HCT116 (cell line): ENCODE measurements at regions not wholly inside any gene's neighbourhood (a gene's known extent, or its start where the extent isn't known, plus 50 kb on each side); places are given as distances from the start of the nearest gene placed in this dataset.

Experiments used
- ATAC-seq: fragments of 200-7000 bp; cut with Tn5 transposase; 2 replicates; pipeline ENCODE4 v1.9.1; 2020; ENCODE audit warnings: mild to moderate bottlenecking, moderate library complexity
- BruUV-seq: library from RNA; stranded (reverse); fragments of 400-500 nt; replicated peaks from 2 replicates; lab custom pipeline; 2021; lab: Mats Ljungman, UMichigan
- CTCF ChIA-PET: fragments of 300-600 bp; sonication (Branson Sonifier 250); formaldehyde crosslinking; loops from one replicate; lab custom pipeline; 2021; ENCODE audit warnings: antibody characterized with exemption; lab: Charles Lee
- POLR2A ChIA-PET: fragments of 300-600, 350-600 bp; sonication (Branson Sonifier 250); formaldehyde crosslinking; loops from one replicate; lab custom pipeline; 2021; ENCODE audit warnings: antibody characterized with exemption; lab: Charles Lee
- RAD21 ChIA-PET, 2 experiments: fragments of 300-600 bp; sonication (Branson Sonifier 250); formaldehyde crosslinking; loops; one replicate each; lab custom pipeline; 2023; ENCODE audit warnings: low total read pairs in 2 of 2; ENCODE audit not compliant: uncharacterized antibody in 2 of 2, unreplicated experiment in 2 of 2, low non-redundant PET in 1 of 2; lab: Charles Lee
- DNase-seq: peaks from one replicate; pipeline ENCODE4 v3.0.0-alpha.2; 2010; ENCODE audit warnings: low read depth, low spot score
- H2AFZ ChIP-seq: fragments of 200-600 bp; shearing (Covaris generic), sonication (generic); 2 replicates; pipeline ENCODE4 v1.6.1; 2017; ENCODE audit warnings: low read depth, mixed run types, mixed read lengths, antibody characterized with exemption, low read length; ENCODE audit not compliant: poor library complexity, severe bottlenecking
- H3K27ac ChIP-seq: 2 replicates; pipeline ENCODE4 v1.5.1; 2012; ENCODE audit warnings: low read depth, low read length
- H3K27me3 ChIP-seq: fragments of 200-600 bp; sonication (generic); 2 replicates; pipeline ENCODE4 v1.6.1; 2016; ENCODE audit warnings: mixed run types, low read length, mixed read lengths; ENCODE audit not compliant: insufficient read depth
- H3K36me3 ChIP-seq, 2 experiments: fragments of 200-500 bp in 1 of 2; fragments of 200-600 bp in 1 of 2; sonication (Bioruptor generic) in 1 of 2; sonication (generic) in 1 of 2; 2 replicates each; pipeline versions ENCODE4 v1.5.1 to v1.6.1; 2014 to 2016; ENCODE audit warnings: low read length in 2 of 2, inconsistent platforms in 1 of 2, mixed read lengths in 1 of 2, mixed run types in 1 of 2; ENCODE audit not compliant: insufficient read depth in 2 of 2, control insufficient read depth in 1 of 2
- H3K4me1 ChIP-seq, 2 experiments: fragments of 200-600 bp in 1 of 2; sonication (generic) in 1 of 2; 2 replicates each; pipeline versions ENCODE4 v1.5.1 to v1.6.1; 2012 to 2017; ENCODE audit warnings: low read length in 2 of 2, inconsistent platforms in 1 of 2, mild to moderate bottlenecking in 1 of 2, mixed read lengths in 1 of 2, mixed run types in 1 of 2, moderate library complexity in 1 of 2; ENCODE audit not compliant: insufficient read depth in 2 of 2, control insufficient read depth in 1 of 2
- H3K4me2 ChIP-seq: fragments of 200-600 bp; sonication (generic); 2 replicates; pipeline ENCODE4 v1.6.1; 2017; ENCODE audit warnings: mixed run types, low read length, mixed read lengths
- H3K4me3 ChIP-seq, 2 experiments: fragments of 200-600 bp in 1 of 2; sonication (generic) in 1 of 2; replicated peaks in 1 of 2; 2 replicates each; pipeline ENCODE4 v1.5.1; 2011 to 2016; ENCODE audit warnings: low read length in 2 of 2, control low read depth in 1 of 2, low read depth in 1 of 2, mild to moderate bottlenecking in 1 of 2, mixed read lengths in 1 of 2, mixed run types in 1 of 2
- H3K79me2 ChIP-seq: fragments of 200-600 bp; sonication (generic); 2 replicates; pipeline ENCODE4 v1.6.1; 2017; ENCODE audit warnings: mild to moderate bottlenecking, mixed run types, low read length, moderate library complexity, mixed read lengths; ENCODE audit not compliant: insufficient read depth
- H3K9ac ChIP-seq: fragments of 200-600 bp; sonication (generic); 2 replicates; pipeline ENCODE4 v1.6.1; 2016; ENCODE audit warnings: low read length, mixed read lengths
- H3K9me2 ChIP-seq: fragments of 200-600 bp; sonication (generic), shearing (Covaris generic); 2 replicates; pipeline ENCODE4 v1.6.1; 2017; ENCODE audit warnings: mixed run types, mild to moderate bottlenecking, moderate library complexity; ENCODE audit not compliant: insufficient read depth
- H3K9me3 ChIP-seq, 2 experiments: fragments of 200-500 bp in 1 of 2; fragments of 200-600 bp in 1 of 2; sonication (Bioruptor generic) in 1 of 2; sonication (generic) in 1 of 2; 2 replicates each; pipeline ENCODE4 v1.6.1; 2014 to 2017; ENCODE audit warnings: low read length in 2 of 2, mixed read lengths in 2 of 2, inconsistent platforms in 1 of 2, low read depth in 1 of 2, mild to moderate bottlenecking in 1 of 2, mixed run types in 1 of 2, moderate library complexity in 1 of 2; ENCODE audit not compliant: control insufficient read depth in 1 of 2, insufficient read depth in 1 of 2
- H4K20me1 ChIP-seq: fragments of 200-600 bp; sonication (generic), shearing (Covaris generic); 2 replicates; pipeline ENCODE4 v1.6.1; 2017; ENCODE audit warnings: mixed run types, mild to moderate bottlenecking, moderate library complexity; ENCODE audit not compliant: insufficient read depth
- CBX3 ChIP-seq: IDR thresholded peaks from 2 replicates; pipeline ENCODE4 v1.6.1; 2012; ENCODE audit warnings: low read depth
- CEBPB ChIP-seq: IDR thresholded peaks from 2 replicates; pipeline ENCODE4 v1.6.1; 2012; ENCODE audit warnings: low read depth
- EZH2 ChIP-seq: fragments of 200-600 bp; sonication (generic); IDR thresholded peaks from 2 replicates; pipeline ENCODE4 v1.6.1; 2017; ENCODE audit warnings: antibody characterized with exemption, mixed run types
- EZH2phosphoT487 ChIP-seq: fragments of 200-600 bp; IDR thresholded peaks from 2 replicates; pipeline ENCODE4 v1.6.1; 2018; ENCODE audit warnings: antibody characterized with exemption, borderline replicate concordance
- FOSL1 ChIP-seq: IDR thresholded peaks from 2 replicates; pipeline ENCODE4 v1.6.1; 2012; ENCODE audit warnings: low read depth
- JUND ChIP-seq: IDR thresholded peaks from 2 replicates; pipeline ENCODE4 v1.6.1; 2012
- MAX ChIP-seq: IDR thresholded peaks from 2 replicates; pipeline ENCODE4 v1.6.1; 2012
- POLR2A ChIP-seq: IDR thresholded peaks from 2 replicates; pipeline ENCODE4 v1.7.0; 2011; ENCODE audit warnings: borderline replicate concordance; ENCODE audit not compliant: insufficient read depth, insufficient read length; ENCODE audit errors: extremely low read depth
- POLR2AphosphoS5 ChIP-seq: IDR thresholded peaks from 2 replicates; pipeline ENCODE4 v1.6.1; 2011; ENCODE audit warnings: mild to moderate bottlenecking, low read depth, low read length, moderate library complexity
- RAD21 ChIP-seq: IDR thresholded peaks from 2 replicates; pipeline ENCODE4 v1.6.1; 2012; ENCODE audit warnings: low read depth, mild to moderate bottlenecking
- SIN3A ChIP-seq: IDR thresholded peaks from 2 replicates; pipeline ENCODE4 v1.6.1; 2012; ENCODE audit warnings: low read depth
- SP1 ChIP-seq: IDR thresholded peaks from 2 replicates; pipeline ENCODE4 v1.6.1; 2012; ENCODE audit warnings: low read depth
- SRF ChIP-seq: IDR thresholded peaks from 2 replicates; pipeline ENCODE4 v1.6.1; 2012; ENCODE audit warnings: low read depth
- TCF7L2 ChIP-seq: IDR thresholded peaks from 2 replicates; pipeline ENCODE4 v1.7.0; 2011; ENCODE audit warnings: borderline replicate concordance, inconsistent platforms; ENCODE audit not compliant: insufficient read depth, insufficient read length; ENCODE audit errors: extremely low read depth
- YY1 ChIP-seq: IDR thresholded peaks from 2 replicates; pipeline ENCODE4 v1.6.1; 2011; ENCODE audit warnings: low read length, low read depth, moderate library complexity, mild to moderate bottlenecking; ENCODE audit not compliant: insufficient replicate concordance; ENCODE audit errors: extremely low read depth
- ZFX ChIP-seq: fragments of 450-650 bp; IDR thresholded peaks from 2 replicates; pipeline ENCODE4 v1.6.1; 2017
- ZNF274 ChIP-seq: fragments of 200-500 bp; sonication (Bioruptor generic); IDR thresholded peaks from 2 replicates; pipeline ENCODE4 v1.6.1; 2014; ENCODE audit warnings: mild to moderate bottlenecking, low read depth, low read length, inconsistent platforms
- intact Hi-C: fragments of 100-400 bp; cut with micrococcal nuclease; formaldehyde crosslinking; loops from 2 replicates; pipeline ENCODE4 v1.10.0; 2022
- TF ChIP-seq, protein P1 (sequence below): IDR thresholded peaks from 2 replicates; pipeline ENCODE4 v1.6.1; 2011; ENCODE audit warnings: mild to moderate bottlenecking, low read length, moderate library complexity; ENCODE audit not compliant: insufficient replicate concordance; ENCODE audit errors: extremely low read depth
- TF ChIP-seq, protein P2 (sequence below), 3 experiments: fragments of 200-600 bp in 1 of 3; sonication (generic) in 1 of 3; IDR thresholded peaks in 2 of 3; conservative IDR thresholded peaks in 1 of 3; 2 replicates each; pipeline ENCODE4 v1.5.1; 2012 to 2017; ENCODE audit warnings: low read depth in 2 of 3, low read length in 2 of 3, antibody characterized with exemption in 1 of 3, borderline replicate concordance in 1 of 3, control low read depth in 1 of 3, mild to moderate bottlenecking in 1 of 3, mixed read lengths in 1 of 3, mixed run types in 1 of 3, moderate library complexity in 1 of 3; ENCODE audit not compliant: insufficient read depth in 1 of 3
- TF ChIP-seq, protein P3 (sequence below): IDR thresholded peaks from 2 replicates; pipeline ENCODE4 v1.6.1; 2012

DNA sequence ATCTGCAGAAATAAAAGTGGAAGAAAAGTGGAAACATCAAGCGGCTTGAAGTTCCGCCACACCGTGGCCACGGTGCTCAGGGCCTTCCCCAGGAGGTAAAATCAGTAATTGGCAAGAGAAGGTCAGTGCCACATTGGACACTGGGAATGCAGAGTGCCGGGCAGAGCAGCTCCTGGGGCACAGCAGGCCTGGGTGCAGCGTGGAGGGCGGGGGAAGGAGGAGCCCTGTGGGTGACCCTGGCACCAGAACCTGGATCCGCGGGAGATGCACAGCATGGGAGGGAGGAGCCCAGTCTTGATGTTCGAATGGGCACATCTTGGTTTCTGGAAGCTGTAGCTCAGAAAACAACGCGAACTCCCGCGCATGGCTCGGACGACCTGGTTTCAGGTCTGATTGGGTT is 630.2 kb downstream of the GALR1 start (continued):
- no peak for TF ChIP-seq CBX3
- no peak for TF ChIP-seq TCF7L2
- no peak for TF ChIP-seq POLR2AphosphoS5

DNA sequence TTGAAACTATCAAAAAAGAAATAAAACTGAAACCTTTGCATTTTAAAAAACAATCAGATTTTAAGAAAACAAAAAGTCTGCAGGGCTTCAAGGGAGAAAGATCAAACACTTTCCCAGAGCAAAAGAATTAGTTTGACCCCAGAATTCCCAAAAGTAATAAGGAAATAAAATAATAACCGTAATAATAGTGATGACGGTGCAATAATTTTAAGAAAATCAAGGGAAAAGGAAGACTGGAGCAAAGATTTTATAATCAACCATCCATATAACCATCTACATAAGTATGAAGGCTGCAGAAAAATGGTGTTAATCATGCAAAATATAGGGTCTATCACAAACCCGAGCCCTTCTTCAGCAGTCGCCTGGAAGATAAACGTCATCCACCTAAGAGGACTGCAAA is 634.8 kb downstream of the GALR1 start:
- H3K27me3 ChIP-seq, result no peaks in the 10 kb centered on the region
- intact Hi-C loops, result no loop called here
- H2AFZ ChIP-seq, result no peak overlapping the region
- ATAC-seq (no peak), DNase-seq (no peak)
- no peaks in the 10 kb centered on the region for H4K20me1 ChIP-seq
- H3K36me3 ChIP-seq, result no peaks in the 10 kb centered on the region
- ChIA-PET CTCF (no interaction called here), RAD21 (no interaction called here), POLR2A (no interaction called here)
- H3K9me3 ChIP-seq, result peaks cover 4 to 30% of the 10 kb centered on the region in 2 experiments; a peak in 2 of 4 replicates
- H3K9ac ChIP-seq, result no peak overlapping the region
- H3K79me2 ChIP-seq, result no peaks in the 10 kb centered on the region
- TF ChIP-seq ZNF274 (no peak), ZFX (no peak), EZH2phosphoT487 (no peak), JUND (no peak), MAX (no peak), SRF (no peak), RAD21 (no peak), CEBPB (no peak), POLR2A (no peak), SP1 (no peak), POLR2AphosphoS5 (no peak), TCF7L2 (no peak), FOSL1 (no peak), EZH2 (no peak), YY1 (no peak), SIN3A (no peak)
- TF ChIP-seq, protein P1, sequence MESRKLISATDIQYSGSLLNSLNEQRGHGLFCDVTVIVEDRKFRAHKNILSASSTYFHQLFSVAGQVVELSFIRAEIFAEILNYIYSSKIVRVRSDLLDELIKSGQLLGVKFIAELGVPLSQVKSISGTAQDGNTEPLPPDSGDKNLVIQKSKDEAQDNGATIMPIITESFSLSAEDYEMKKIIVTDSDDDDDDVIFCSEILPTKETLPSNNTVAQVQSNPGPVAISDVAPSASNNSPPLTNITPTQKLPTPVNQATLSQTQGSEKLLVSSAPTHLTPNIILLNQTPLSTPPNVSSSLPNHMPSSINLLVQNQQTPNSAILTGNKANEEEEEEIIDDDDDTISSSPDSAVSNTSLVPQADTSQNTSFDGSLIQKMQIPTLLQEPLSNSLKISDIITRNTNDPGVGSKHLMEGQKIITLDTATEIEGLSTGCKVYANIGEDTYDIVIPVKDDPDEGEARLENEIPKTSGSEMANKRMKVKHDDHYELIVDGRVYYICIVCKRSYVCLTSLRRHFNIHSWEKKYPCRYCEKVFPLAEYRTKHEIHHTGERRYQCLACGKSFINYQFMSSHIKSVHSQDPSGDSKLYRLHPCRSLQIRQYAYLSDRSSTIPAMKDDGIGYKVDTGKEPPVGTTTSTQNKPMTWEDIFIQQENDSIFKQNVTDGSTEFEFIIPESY, result no peak
- TF ChIP-seq, protein P2, sequence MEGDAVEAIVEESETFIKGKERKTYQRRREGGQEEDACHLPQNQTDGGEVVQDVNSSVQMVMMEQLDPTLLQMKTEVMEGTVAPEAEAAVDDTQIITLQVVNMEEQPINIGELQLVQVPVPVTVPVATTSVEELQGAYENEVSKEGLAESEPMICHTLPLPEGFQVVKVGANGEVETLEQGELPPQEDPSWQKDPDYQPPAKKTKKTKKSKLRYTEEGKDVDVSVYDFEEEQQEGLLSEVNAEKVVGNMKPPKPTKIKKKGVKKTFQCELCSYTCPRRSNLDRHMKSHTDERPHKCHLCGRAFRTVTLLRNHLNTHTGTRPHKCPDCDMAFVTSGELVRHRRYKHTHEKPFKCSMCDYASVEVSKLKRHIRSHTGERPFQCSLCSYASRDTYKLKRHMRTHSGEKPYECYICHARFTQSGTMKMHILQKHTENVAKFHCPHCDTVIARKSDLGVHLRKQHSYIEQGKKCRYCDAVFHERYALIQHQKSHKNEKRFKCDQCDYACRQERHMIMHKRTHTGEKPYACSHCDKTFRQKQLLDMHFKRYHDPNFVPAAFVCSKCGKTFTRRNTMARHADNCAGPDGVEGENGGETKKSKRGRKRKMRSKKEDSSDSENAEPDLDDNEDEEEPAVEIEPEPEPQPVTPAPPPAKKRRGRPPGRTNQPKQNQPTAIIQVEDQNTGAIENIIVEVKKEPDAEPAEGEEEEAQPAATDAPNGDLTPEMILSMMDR (IDR thresholded peaks at IDR 0.05 in 2 of 3, conservative IDR thresholded peaks at IDR 0.05 in 1 of 3; ENCODE audit: borderline replicate concordance in 1 of 3, insufficient read depth in 1 of 3, low read depth in 2 of 3, low read length in 2 of 3), result no peak
- TF ChIP-seq, protein P3, sequence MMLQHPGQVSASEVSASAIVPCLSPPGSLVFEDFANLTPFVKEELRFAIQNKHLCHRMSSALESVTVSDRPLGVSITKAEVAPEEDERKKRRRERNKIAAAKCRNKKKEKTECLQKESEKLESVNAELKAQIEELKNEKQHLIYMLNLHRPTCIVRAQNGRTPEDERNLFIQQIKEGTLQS, result no peak
- BruUV-seq, result no TSS peak
- H3K4me3 ChIP-seq, result no peak overlapping the region
- H3K9me2 ChIP-seq, result no peaks in the 10 kb centered on the region
- no peak overlapping the region for H3K27ac ChIP-seq
- H3K4me2 ChIP-seq, result no peak overlapping the region
- H3K4me1 ChIP-seq, result no peaks in the 10 kb centered on the region
